ENCODE measurements at regions not wholly inside any gene's neighbourhood (a gene's known extent, or its start where the extent isn't known, plus 50 kb on each side); places are given as distances from the start of the nearest gene placed in this dataset.

DNA sequence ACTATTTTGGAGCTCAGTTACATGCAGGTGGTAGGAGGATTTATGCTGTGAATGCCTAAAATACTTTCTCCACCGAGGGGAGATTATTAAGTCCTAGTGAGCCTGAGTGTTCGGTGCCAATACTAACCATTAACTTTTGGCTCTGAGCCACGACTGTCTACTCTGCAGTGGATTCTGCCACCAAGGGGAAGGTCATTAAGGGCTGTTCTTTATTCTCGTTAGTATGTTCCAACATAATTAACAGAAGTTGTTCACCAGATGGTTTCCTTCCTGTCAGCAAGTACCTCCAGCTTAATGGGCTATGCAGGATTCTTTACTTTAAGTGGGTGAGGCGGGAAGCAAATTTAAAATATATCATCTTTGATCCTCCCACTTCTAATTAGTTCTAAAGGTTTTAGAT lies 326.3 kb downstream of the BMP4 start (continued):
- TF ChIP-seq CHD7 (IDR thresholded peaks at IDR 0.05; ENCODE audit: insufficient replicate concordance, low read length) (no peak), SIX5 (IDR thresholded peaks at IDR 0.05; ENCODE audit: low read depth, low read length) (no peak), KDM5A (IDR thresholded peaks at IDR 0.05; ENCODE audit: low read length) (no peak), USF2 (IDR thresholded peaks at IDR 0.05; ENCODE audit: low read length) (no peak), POLR2A (IDR thresholded peaks at IDR 0.05; ENCODE audit: control extremely low read depth in 1 of 2, low read depth in 2 of 2, low read length in 2 of 2) (no peak), SAP30 (IDR thresholded peaks at IDR 0.05; ENCODE audit: insufficient read depth, insufficient replicate concordance, low read length) (no peak), KDM1A (IDR thresholded peaks at IDR 0.05; ENCODE audit: borderline replicate concordance, low read length) (no peak), SIN3A (conservative IDR thresholded peaks at IDR 0.05 in 1 of 2, IDR thresholded peaks at IDR 0.05 in 1 of 2; ENCODE audit: low read depth in 1 of 2, low read length in 2 of 2) (no peak), KDM4A (IDR thresholded peaks at IDR 0.05; ENCODE audit: low read depth, low read length, severe bottlenecking) (no peak)
- TF ChIP-seq, protein P1, sequence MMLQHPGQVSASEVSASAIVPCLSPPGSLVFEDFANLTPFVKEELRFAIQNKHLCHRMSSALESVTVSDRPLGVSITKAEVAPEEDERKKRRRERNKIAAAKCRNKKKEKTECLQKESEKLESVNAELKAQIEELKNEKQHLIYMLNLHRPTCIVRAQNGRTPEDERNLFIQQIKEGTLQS (IDR thresholded peaks at IDR 0.05; ENCODE audit: insufficient read depth, low read depth, low read length), result no peak

All from H1 (cell line).